HCT116 (cell line): ENCODE measurements at regions not wholly inside any gene's neighbourhood (a gene's known extent, or its start where the extent isn't known, plus 50 kb on each side); places are given as distances from the start of the nearest gene placed in this dataset.

Source experiments
- ATF3 ChIP-seq: IDR thresholded peaks from 2 replicates; pipeline ENCODE4 v1.6.1; 2012
- CBX3 ChIP-seq: IDR thresholded peaks from 2 replicates; pipeline ENCODE4 v1.6.1; 2012; ENCODE audit warnings: low read depth
- CEBPB ChIP-seq: IDR thresholded peaks from 2 replicates; pipeline ENCODE4 v1.6.1; 2012; ENCODE audit warnings: low read depth
- CTCF ChIP-seq, 3 experiments: fragments of 200-600 bp in 1 of 3; sonication (generic) in 1 of 3; IDR thresholded peaks in 2 of 3; conservative IDR thresholded peaks in 1 of 3; 2 replicates each; pipeline ENCODE4 v1.5.1; 2012 to 2017; ENCODE audit warnings: low read depth in 2 of 3, low read length in 2 of 3, antibody characterized with exemption in 1 of 3, borderline replicate concordance in 1 of 3, control low read depth in 1 of 3, mild to moderate bottlenecking in 1 of 3, mixed read lengths in 1 of 3, mixed run types in 1 of 3, moderate library complexity in 1 of 3; ENCODE audit not compliant: insufficient read depth in 1 of 3
- ELF1 ChIP-seq: IDR thresholded peaks from 2 replicates; pipeline ENCODE4 v1.6.1; 2012; ENCODE audit warnings: low read depth, borderline replicate concordance

GRCh38 chr17:70891306-70891705 lies 722.0 kb downstream of the KCNJ2 start:
- no peak for TF ChIP-seq CTCF (IDR thresholded peaks at IDR 0.05 in 2 of 3, conservative IDR thresholded peaks at IDR 0.05 in 1 of 3; ENCODE audit: borderline replicate concordance in 1 of 3, insufficient read depth in 1 of 3, low read depth in 2 of 3, low read length in 2 of 3)
- no peak for TF ChIP-seq ATF3
- no peak for TF ChIP-seq CBX3
- no peak for TF ChIP-seq CEBPB
- TF ChIP-seq ELF1, result no peak
